ENCODE measurements at regions not wholly inside any gene's neighbourhood (a gene's known extent, or its start where the extent isn't known, plus 50 kb on each side); places are given as distances from the start of the nearest gene placed in this dataset.

DNA sequence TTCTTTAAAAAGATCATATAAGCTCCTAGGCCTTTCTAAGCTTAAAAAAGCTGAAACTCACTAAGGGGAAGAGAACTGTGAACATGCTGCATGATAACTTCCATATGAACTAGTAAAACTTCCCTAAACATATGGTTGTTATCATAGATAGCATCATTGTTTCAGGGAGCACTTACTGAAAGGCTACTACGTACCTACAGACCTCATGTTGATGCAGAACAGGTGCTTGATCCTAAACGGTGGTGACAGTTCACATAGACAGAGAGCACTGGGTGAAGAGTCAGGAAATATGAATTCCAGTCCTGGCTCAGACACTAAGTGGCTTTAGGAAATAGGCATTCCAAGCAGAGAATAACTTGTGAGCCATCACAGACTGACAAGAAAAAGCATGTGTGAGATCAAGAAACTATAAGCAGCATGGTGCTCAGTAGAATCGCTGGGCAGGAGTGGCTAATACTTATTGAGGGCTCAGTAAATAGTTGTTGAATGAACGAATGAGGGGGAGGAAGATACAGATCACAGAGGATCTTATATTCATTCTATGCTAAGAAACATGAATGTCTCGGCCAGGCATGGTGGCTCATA, 78.4 kb upstream of the NUDT4 start:
- H3K4me1 ChIP-seq (ENCODE audit: insufficient read depth, low read length, poor library complexity, severe bottlenecking): no peaks in the 10 kb centered on the region
- H3K36me3 ChIP-seq (ENCODE audit: insufficient read depth, low read length): no peaks in the 10 kb centered on the region
- no peaks in the 10 kb centered on the region for H3F3A ChIP-seq (ENCODE audit: low read depth)
- H3K9me2 ChIP-seq (replicated peaks; ENCODE audit: low read depth, low read length): no peaks in the 10 kb centered on the region
- TF ChIP-seq, protein P1, sequence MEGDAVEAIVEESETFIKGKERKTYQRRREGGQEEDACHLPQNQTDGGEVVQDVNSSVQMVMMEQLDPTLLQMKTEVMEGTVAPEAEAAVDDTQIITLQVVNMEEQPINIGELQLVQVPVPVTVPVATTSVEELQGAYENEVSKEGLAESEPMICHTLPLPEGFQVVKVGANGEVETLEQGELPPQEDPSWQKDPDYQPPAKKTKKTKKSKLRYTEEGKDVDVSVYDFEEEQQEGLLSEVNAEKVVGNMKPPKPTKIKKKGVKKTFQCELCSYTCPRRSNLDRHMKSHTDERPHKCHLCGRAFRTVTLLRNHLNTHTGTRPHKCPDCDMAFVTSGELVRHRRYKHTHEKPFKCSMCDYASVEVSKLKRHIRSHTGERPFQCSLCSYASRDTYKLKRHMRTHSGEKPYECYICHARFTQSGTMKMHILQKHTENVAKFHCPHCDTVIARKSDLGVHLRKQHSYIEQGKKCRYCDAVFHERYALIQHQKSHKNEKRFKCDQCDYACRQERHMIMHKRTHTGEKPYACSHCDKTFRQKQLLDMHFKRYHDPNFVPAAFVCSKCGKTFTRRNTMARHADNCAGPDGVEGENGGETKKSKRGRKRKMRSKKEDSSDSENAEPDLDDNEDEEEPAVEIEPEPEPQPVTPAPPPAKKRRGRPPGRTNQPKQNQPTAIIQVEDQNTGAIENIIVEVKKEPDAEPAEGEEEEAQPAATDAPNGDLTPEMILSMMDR (conservative IDR thresholded peaks at IDR 0.05; ENCODE audit: low read length): no peak
- no peak for TF ChIP-seq EZH2phosphoT487 (IDR thresholded peaks at IDR 0.05; ENCODE audit: borderline replicate concordance)
- no peaks in the 10 kb centered on the region for H3K27me3 ChIP-seq (ENCODE audit: insufficient read depth, low read length, poor library complexity, severe bottlenecking)
- no peak overlapping the region for H3K9ac ChIP-seq (ENCODE audit: low read depth, low read length, poor library complexity, severe bottlenecking)
- H3K9me3 ChIP-seq (ENCODE audit: insufficient read depth, low read depth, low read length): no peaks in the 10 kb centered on the region
- no peaks in the 10 kb centered on the region for H4K20me1 ChIP-seq (ENCODE audit: insufficient read depth, low read length, poor library complexity, severe bottlenecking)
- no peaks in the 10 kb centered on the region for H3K79me2 ChIP-seq (ENCODE audit: insufficient read depth, low read length)
- no peak overlapping the region for H3K4me2 ChIP-seq (ENCODE audit: low read depth, low read length, poor library complexity, severe bottlenecking)
- H3K4me3 ChIP-seq (ENCODE audit: low read length, poor library complexity, severe bottlenecking): no peak overlapping the region
- no peak overlapping the region for H2AFZ ChIP-seq (ENCODE audit: low read length)

DNA sequence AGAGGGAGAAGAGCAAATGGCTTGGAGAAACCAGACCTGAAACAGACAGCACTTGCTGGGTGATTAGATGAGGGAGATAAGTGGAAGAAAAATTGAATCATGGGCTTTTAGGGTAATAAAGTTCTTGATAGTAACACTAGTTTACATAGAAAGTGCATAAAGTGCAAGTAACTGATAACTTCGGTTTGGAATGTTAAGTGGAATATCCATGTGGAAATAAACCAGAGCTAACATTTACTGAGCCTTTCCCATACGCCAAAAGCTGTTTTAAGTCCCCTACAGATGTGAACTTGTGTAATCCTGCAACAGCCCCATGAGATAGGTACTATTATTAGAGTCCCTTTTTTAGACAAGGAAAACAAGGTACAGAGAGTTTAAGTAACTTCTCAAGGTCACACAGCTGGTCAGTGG, 77.1 kb upstream of the NUDT4 start:
- H3K4me3 ChIP-seq (ENCODE audit: low read length, poor library complexity, severe bottlenecking): no peak overlapping the region
- H3K9ac ChIP-seq (ENCODE audit: low read depth, low read length, poor library complexity, severe bottlenecking): no peak overlapping the region
- no peaks in the 10 kb centered on the region for H3K27me3 ChIP-seq (ENCODE audit: insufficient read depth, low read length, poor library complexity, severe bottlenecking)
- no peaks in the 10 kb centered on the region for H3K79me2 ChIP-seq (ENCODE audit: insufficient read depth, low read length)
- no peaks in the 10 kb centered on the region for H3K36me3 ChIP-seq (ENCODE audit: insufficient read depth, low read length)
- H3K9me3 ChIP-seq (ENCODE audit: insufficient read depth, low read depth, low read length): no peaks in the 10 kb centered on the region
- no peaks in the 10 kb centered on the region for H3K4me1 ChIP-seq (ENCODE audit: insufficient read depth, low read length, poor library complexity, severe bottlenecking)
- no peaks in the 10 kb centered on the region for H3F3A ChIP-seq (ENCODE audit: low read depth)
- no peaks in the 10 kb centered on the region for H3K9me2 ChIP-seq (replicated peaks; ENCODE audit: low read depth, low read length)
- no peak for TF ChIP-seq EZH2phosphoT487 (IDR thresholded peaks at IDR 0.05; ENCODE audit: borderline replicate concordance)
- TF ChIP-seq, protein P1 (conservative IDR thresholded peaks at IDR 0.05; ENCODE audit: low read length): no peak
- H4K20me1 ChIP-seq (ENCODE audit: insufficient read depth, low read length, poor library complexity, severe bottlenecking): no peaks in the 10 kb centered on the region
- H2AFZ ChIP-seq (ENCODE audit: low read length): no peak overlapping the region
- no peak overlapping the region for H3K4me2 ChIP-seq (ENCODE audit: low read depth, low read length, poor library complexity, severe bottlenecking)

DNA sequence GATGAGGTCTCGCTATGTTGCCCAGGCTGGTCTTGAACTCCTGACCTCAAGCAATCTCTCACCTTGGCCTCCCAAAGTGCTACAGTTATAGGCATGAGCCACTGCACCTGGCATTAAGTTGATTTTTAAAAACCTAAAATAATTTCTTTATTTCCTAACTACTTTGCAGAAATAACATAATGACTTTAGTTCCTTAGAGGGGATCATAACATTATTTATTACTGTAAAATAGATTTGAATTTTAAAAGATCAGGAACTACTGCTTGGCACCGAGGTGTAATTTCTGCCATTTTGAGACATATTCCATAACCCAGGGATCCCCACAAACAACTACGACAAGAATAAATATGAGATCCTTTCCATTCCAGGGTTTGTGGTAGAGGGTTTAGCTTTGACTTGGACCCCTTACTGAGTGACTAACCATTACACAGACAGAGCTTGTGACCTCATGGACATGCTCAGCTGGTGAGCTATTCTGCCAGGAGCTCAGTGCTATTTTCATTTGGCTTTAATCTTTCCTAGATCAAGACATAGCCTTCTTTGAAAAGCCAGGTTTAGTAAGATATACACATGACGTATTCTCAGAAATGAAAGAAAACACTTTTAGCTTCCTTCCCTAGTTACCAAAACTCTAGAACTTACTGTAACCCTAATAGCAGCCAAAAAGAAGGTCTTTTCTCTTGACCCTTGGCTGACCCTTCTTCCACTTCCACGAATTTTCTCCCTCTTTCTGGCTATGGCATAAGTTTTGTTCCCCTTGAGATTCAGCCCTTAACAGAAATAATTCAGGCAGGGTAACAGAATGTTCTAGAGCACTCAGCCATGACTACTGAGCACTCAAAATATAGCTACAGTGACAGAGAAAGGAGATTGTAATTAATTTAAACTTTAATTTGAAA, 75.1 kb upstream of the NUDT4 start:
- H3K9me2 ChIP-seq (replicated peaks; ENCODE audit: low read depth, low read length): no peaks in the 10 kb centered on the region
- H3K79me2 ChIP-seq (ENCODE audit: insufficient read depth, low read length): no peaks in the 10 kb centered on the region
- no peak overlapping the region for H3K4me3 ChIP-seq (ENCODE audit: low read length, poor library complexity, severe bottlenecking)
- H3K27me3 ChIP-seq (ENCODE audit: insufficient read depth, low read length, poor library complexity, severe bottlenecking): no peaks in the 10 kb centered on the region
- TF ChIP-seq, protein P1 (conservative IDR thresholded peaks at IDR 0.05; ENCODE audit: low read length): no peak
- TF ChIP-seq EZH2phosphoT487 (IDR thresholded peaks at IDR 0.05; ENCODE audit: borderline replicate concordance): no peak
- no peaks in the 10 kb centered on the region for H3K4me1 ChIP-seq (ENCODE audit: insufficient read depth, low read length, poor library complexity, severe bottlenecking)
- H3K36me3 ChIP-seq (ENCODE audit: insufficient read depth, low read length): no peaks in the 10 kb centered on the region
- H4K20me1 ChIP-seq (ENCODE audit: insufficient read depth, low read length, poor library complexity, severe bottlenecking): no peaks in the 10 kb centered on the region
- no peak overlapping the region for H3K4me2 ChIP-seq (ENCODE audit: low read depth, low read length, poor library complexity, severe bottlenecking)
- H2AFZ ChIP-seq (ENCODE audit: low read length): no peak overlapping the region
- no peaks in the 10 kb centered on the region for H3K9me3 ChIP-seq (ENCODE audit: insufficient read depth, low read depth, low read length)
- no peak overlapping the region for H3K9ac ChIP-seq (ENCODE audit: low read depth, low read length, poor library complexity, severe bottlenecking)
- H3F3A ChIP-seq (ENCODE audit: low read depth): no peaks in the 10 kb centered on the region
